ENCODE measurements at regions not wholly inside any gene's neighbourhood (a gene's known extent, or its start where the extent isn't known, plus 50 kb on each side); places are given as distances from the start of the nearest gene placed in this dataset.

DNA sequence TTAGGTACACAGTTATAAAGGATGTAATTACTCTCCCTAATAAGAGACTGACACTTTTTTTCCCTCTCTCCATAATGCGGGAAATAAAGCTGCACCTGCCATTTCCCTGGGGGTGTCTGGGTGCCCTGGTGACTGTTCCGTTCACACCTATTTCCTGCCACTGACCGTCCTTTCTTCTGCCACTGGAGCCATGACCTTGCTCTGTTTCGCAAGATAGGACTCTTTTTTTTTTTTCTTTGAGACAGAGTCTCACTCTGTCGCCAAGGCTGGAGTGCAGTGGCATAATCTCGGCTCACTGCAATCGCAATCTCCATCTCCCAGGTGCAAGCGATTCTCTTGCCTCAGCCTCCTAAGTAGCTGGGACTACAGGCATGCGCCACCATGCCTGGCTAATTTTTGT lies 66.1 kb upstream of the SERBP1 start:
- TF ChIP-seq, protein P1, sequence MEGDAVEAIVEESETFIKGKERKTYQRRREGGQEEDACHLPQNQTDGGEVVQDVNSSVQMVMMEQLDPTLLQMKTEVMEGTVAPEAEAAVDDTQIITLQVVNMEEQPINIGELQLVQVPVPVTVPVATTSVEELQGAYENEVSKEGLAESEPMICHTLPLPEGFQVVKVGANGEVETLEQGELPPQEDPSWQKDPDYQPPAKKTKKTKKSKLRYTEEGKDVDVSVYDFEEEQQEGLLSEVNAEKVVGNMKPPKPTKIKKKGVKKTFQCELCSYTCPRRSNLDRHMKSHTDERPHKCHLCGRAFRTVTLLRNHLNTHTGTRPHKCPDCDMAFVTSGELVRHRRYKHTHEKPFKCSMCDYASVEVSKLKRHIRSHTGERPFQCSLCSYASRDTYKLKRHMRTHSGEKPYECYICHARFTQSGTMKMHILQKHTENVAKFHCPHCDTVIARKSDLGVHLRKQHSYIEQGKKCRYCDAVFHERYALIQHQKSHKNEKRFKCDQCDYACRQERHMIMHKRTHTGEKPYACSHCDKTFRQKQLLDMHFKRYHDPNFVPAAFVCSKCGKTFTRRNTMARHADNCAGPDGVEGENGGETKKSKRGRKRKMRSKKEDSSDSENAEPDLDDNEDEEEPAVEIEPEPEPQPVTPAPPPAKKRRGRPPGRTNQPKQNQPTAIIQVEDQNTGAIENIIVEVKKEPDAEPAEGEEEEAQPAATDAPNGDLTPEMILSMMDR (IDR thresholded peaks at IDR 0.05; ENCODE audit: low read length) = no peak
- no peak for TF ChIP-seq EZH2 (optimal IDR thresholded peaks at IDR 0.05; ENCODE audit: low read depth, low read length)

Measured in MM.1S (cell line).